Transverse colon (tissue), 4 donors: ENCODE measurements at regions not wholly inside any gene's neighbourhood (a gene's known extent, or its start where the extent isn't known, plus 50 kb on each side); places are given as distances from the start of the nearest gene placed in this dataset.

ENCODE experiments used
- EP300 ChIP-seq: sonication (generic); formaldehyde crosslinking; IDR thresholded peaks from one replicate; pipeline ENCODE4 v1.6.1; 2017; ENCODE audit warnings: antibody characterized with exemption, low read depth
- POLR2A ChIP-seq: fragments of 450-650 bp; IDR thresholded peaks from one replicate; pipeline ENCODE4 v1.6.1; 2016; ENCODE audit warnings: antibody characterized with exemption, mild to moderate bottlenecking, moderate library complexity
- POLR2AphosphoS5 ChIP-seq, 3 donors: sonication (generic); formaldehyde crosslinking; IDR thresholded peaks; one replicate each; pipeline ENCODE4 v1.6.1; 2016; ENCODE audit warnings: antibody characterized with exemption in 3 of 3
- TF ChIP-seq, protein P1 (sequence below), 5 experiments: fragments of 200-600 bp in 3 of 5; fragments of 450-650 bp in 2 of 5; sonication (generic) in 3 of 5; IDR thresholded peaks; 1 replicate in 2 of 5; 2 replicates in 3 of 5; pipeline ENCODE4 v1.5.1; 2016 to 2017; ENCODE audit warnings: antibody characterized with exemption in 5 of 5, inconsistent platforms in 3 of 5, mild to moderate bottlenecking in 2 of 5, moderate library complexity in 1 of 5

DNA sequence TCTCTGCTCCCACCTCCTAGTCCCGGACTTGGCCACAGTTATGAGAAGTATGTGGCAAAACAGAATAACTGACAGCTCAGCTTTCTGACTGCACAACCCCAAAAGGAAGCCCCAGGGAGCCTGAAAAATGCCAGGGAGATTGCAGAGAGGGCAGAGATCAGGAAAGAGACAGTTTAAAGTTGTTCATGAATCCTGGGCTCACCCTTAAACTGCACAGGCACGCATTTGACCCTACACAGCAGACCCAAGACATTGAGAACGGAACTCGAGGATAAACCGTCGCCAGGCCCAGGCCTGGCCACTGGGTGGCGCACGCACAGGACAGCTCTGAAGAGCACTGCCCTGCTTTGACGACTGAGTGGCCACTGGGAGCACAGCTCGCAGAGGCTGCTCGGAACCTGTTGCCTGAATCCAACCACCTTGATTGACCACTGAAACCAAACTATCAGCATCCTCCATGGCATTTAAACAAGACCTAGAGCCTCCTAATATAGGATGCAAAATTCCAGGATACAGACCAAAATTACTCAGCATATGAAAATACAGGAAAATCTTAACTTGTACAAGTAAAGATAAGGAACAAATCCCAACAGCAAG lies 114.0 kb downstream of the C16orf95 start:
- TF ChIP-seq, protein P1, sequence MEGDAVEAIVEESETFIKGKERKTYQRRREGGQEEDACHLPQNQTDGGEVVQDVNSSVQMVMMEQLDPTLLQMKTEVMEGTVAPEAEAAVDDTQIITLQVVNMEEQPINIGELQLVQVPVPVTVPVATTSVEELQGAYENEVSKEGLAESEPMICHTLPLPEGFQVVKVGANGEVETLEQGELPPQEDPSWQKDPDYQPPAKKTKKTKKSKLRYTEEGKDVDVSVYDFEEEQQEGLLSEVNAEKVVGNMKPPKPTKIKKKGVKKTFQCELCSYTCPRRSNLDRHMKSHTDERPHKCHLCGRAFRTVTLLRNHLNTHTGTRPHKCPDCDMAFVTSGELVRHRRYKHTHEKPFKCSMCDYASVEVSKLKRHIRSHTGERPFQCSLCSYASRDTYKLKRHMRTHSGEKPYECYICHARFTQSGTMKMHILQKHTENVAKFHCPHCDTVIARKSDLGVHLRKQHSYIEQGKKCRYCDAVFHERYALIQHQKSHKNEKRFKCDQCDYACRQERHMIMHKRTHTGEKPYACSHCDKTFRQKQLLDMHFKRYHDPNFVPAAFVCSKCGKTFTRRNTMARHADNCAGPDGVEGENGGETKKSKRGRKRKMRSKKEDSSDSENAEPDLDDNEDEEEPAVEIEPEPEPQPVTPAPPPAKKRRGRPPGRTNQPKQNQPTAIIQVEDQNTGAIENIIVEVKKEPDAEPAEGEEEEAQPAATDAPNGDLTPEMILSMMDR (IDR thresholded peaks at IDR 0.05): peak; percentile 68 to 77 (median 73)
- TF ChIP-seq POLR2AphosphoS5 (IDR thresholded peaks at IDR 0.05) (no peak), EP300 (no peak), POLR2A (no peak)
